ENCODE measurements at regions not wholly inside any gene's neighbourhood (a gene's known extent, or its start where the extent isn't known, plus 50 kb on each side); places are given as distances from the start of the nearest gene placed in this dataset.

- DNase-seq (ENCODE audit: low read depth in 3 of 3, low spot score in 2 of 3), result no peak
Observed at GRCh38 chr11:23976426-23976825, 520.4 kb upstream of the LUZP2 start.

GRCh38 chr11:23976841-23977271 lies 520.0 kb upstream of the LUZP2 start:
- DNase-seq (ENCODE audit: low read depth in 3 of 3, low spot score in 2 of 3), result no peak

GRCh38 chr11:23988381-23989006 lies 508.4 kb upstream of the LUZP2 start:
- DNase-seq (ENCODE audit: low read depth in 3 of 3, low spot score in 2 of 3), result no peak

GRCh38 chr11:23990346-23991164 lies 506.3 kb upstream of the LUZP2 start:
- DNase-seq (ENCODE audit: low read depth in 3 of 3, low spot score in 2 of 3), result no peak

- no peak for DNase-seq (ENCODE audit: low read depth in 3 of 3, low spot score in 2 of 3)
Observed at GRCh38 chr11:23991165-23991539, 505.7 kb upstream of the LUZP2 start.

- DNase-seq (ENCODE audit: low read depth in 3 of 3, low spot score in 2 of 3), result no peak
Observed at GRCh38 chr11:23995891-23996290, 501.0 kb upstream of the LUZP2 start.

GRCh38 chr11:23997356-23997755 lies 499.5 kb upstream of the LUZP2 start:
- no peak for DNase-seq (ENCODE audit: low read depth in 3 of 3, low spot score in 2 of 3)

GRCh38 chr11:24005202-24005876 lies 491.5 kb upstream of the LUZP2 start:
- DNase-seq (ENCODE audit: low read depth in 3 of 3, low spot score in 2 of 3), result no peak

- DNase-seq (ENCODE audit: low read depth in 3 of 3, low spot score in 2 of 3), result no peak
Observed at GRCh38 chr11:24043842-24044241, 453.0 kb upstream of the LUZP2 start.

- no peak for DNase-seq (ENCODE audit: low read depth in 3 of 3, low spot score in 2 of 3)
Observed at GRCh38 chr11:24046731-24047130, 450.1 kb upstream of the LUZP2 start.

GRCh38 chr11:24056051-24056450 lies 440.8 kb upstream of the LUZP2 start:
- no peak for DNase-seq (ENCODE audit: low read depth in 3 of 3, low spot score in 2 of 3)

- no peak for DNase-seq (ENCODE audit: low read depth in 3 of 3, low spot score in 2 of 3)
Observed at GRCh38 chr11:24060125-24060524, 436.7 kb upstream of the LUZP2 start.

- DNase-seq (ENCODE audit: low read depth in 3 of 3, low spot score in 2 of 3), result no peak
Observed at GRCh38 chr11:24064309-24064903, 432.4 kb upstream of the LUZP2 start.

GRCh38 chr11:24068197-24068596 lies 428.7 kb upstream of the LUZP2 start:
- DNase-seq (ENCODE audit: low read depth in 3 of 3, low spot score in 2 of 3), result no peak

- no peak for DNase-seq (ENCODE audit: low read depth in 3 of 3, low spot score in 2 of 3)
Observed at GRCh38 chr11:24070435-24070834, 426.4 kb upstream of the LUZP2 start.

- no peak for DNase-seq (ENCODE audit: low read depth in 3 of 3, low spot score in 2 of 3)
Observed at GRCh38 chr11:24078018-24078417, 418.8 kb upstream of the LUZP2 start.

- DNase-seq (ENCODE audit: low read depth in 3 of 3, low spot score in 2 of 3), result no peak
Observed at GRCh38 chr11:24082241-24082640, 414.6 kb upstream of the LUZP2 start.

- DNase-seq (ENCODE audit: low read depth in 3 of 3, low spot score in 2 of 3), result no peak
Observed at GRCh38 chr11:24082860-24083259, 414.0 kb upstream of the LUZP2 start.

- DNase-seq (ENCODE audit: low read depth in 3 of 3, low spot score in 2 of 3), result no peak
Observed at GRCh38 chr11:24084956-24085355, 411.9 kb upstream of the LUZP2 start.

GRCh38 chr11:24086921-24087320 lies 409.9 kb upstream of the LUZP2 start:
- DNase-seq (ENCODE audit: low read depth in 3 of 3, low spot score in 2 of 3), result no peak

- no peak for DNase-seq (ENCODE audit: low read depth in 3 of 3, low spot score in 2 of 3)
Observed at GRCh38 chr11:24091594-24091993, 405.3 kb upstream of the LUZP2 start.

Measured in right renal cortex interstitium (tissue), 3 donors.